ENCODE measurements at regions not wholly inside any gene's neighbourhood (a gene's known extent, or its start where the extent isn't known, plus 50 kb on each side); places are given as distances from the start of the nearest gene placed in this dataset.

GRCh38 chr16:58809213-58809612 is 75.1 kb upstream of the GOT2 start:
- H3K4me3 Mint-ChIP-seq (ENCODE audit: unreplicated experiment) = no peak overlapping the region
- no peak overlapping the region for H3K27ac Mint-ChIP-seq (ENCODE audit: unreplicated experiment)
- H3K9me3 Mint-ChIP-seq (ENCODE audit: unreplicated experiment) = peaks cover 2% of the 10 kb centered on the region
- TF ChIP-seq, protein P1, sequence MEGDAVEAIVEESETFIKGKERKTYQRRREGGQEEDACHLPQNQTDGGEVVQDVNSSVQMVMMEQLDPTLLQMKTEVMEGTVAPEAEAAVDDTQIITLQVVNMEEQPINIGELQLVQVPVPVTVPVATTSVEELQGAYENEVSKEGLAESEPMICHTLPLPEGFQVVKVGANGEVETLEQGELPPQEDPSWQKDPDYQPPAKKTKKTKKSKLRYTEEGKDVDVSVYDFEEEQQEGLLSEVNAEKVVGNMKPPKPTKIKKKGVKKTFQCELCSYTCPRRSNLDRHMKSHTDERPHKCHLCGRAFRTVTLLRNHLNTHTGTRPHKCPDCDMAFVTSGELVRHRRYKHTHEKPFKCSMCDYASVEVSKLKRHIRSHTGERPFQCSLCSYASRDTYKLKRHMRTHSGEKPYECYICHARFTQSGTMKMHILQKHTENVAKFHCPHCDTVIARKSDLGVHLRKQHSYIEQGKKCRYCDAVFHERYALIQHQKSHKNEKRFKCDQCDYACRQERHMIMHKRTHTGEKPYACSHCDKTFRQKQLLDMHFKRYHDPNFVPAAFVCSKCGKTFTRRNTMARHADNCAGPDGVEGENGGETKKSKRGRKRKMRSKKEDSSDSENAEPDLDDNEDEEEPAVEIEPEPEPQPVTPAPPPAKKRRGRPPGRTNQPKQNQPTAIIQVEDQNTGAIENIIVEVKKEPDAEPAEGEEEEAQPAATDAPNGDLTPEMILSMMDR (IDR thresholded peaks at IDR 0.05; ENCODE audit: partially characterized antibody, unreplicated experiment) = no peak
- H3K27me3 Mint-ChIP-seq (ENCODE audit: unreplicated experiment) = no peaks in the 10 kb centered on the region
- H3K4me1 Mint-ChIP-seq (ENCODE audit: low read depth, unreplicated experiment) = no peaks in the 10 kb centered on the region
- no peak for DNase-seq
- peaks cover 5% of the 10 kb centered on the region for H3K36me3 Mint-ChIP-seq (ENCODE audit: unreplicated experiment)

GRCh38 chr16:58807276-58807675 is 73.2 kb upstream of the GOT2 start:
- Mint-ChIP-seq H3K27me3 (ENCODE audit: unreplicated experiment) (no peaks in the 10 kb centered on the region), H3K27ac (ENCODE audit: unreplicated experiment) (no peak overlapping the region), H3K36me3 (ENCODE audit: unreplicated experiment) (peaks cover 11% of the 10 kb centered on the region), H3K4me3 (ENCODE audit: unreplicated experiment) (no peak overlapping the region), H3K9me3 (ENCODE audit: unreplicated experiment) (peaks cover 7% of the 10 kb centered on the region), H3K4me1 (ENCODE audit: low read depth, unreplicated experiment) (no peaks in the 10 kb centered on the region)
- TF ChIP-seq, protein P1 (IDR thresholded peaks at IDR 0.05; ENCODE audit: partially characterized antibody, unreplicated experiment) = no peak
- no peak for DNase-seq

DNA sequence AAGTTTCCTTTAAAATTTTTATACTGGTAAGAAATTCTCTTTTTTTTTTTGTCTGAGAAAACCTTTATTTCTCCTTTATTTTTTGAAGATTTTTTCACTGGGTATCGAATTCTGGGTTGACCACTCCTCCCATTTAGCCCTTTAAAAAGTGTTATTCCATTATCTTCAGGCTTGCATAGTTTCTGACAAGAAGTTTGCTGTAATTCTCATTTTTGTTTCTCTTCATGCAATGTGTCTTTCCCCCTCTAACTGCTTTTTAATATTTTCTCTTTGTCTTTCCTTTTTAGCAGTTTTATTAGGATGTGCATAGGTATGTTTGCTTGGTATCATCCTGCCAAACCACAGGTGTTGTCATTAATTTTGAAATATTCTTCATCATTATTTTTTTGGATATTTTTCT is 67.7 kb upstream of the GOT2 start:
- H3K4me3 Mint-ChIP-seq (ENCODE audit: unreplicated experiment) = no peak overlapping the region

DNA sequence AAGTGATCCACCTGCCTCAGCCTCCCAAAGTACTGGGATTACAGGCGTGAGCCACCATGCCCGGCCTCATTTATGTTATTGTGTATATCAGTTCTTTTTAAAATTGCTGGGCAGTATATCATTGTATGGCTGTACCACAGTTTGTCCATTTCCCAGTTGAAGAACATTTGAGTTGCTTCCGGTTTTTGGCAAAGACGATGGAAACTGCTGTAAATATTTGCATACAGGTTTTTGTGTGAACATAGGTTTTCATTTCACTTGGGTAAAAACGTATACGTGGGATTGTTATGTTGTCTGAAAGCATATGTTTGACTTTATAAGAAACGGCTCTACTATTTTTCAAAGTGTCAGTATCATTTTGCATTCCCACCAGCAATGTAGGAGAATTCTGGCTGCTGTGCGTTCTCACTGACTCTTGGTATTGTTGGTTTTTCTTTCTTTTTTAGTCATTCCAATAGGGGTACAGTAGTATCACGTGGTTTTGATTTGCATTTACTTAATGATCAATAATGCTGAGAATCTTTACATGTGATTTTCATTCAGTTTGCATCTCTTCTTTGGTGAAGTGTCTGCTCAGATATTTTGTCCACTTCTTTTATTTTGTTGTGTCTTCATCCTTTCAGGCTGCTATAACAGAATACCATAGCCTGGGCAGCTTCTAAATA is 63.2 kb upstream of the GOT2 start:
- Mint-ChIP-seq H3K4me1 (ENCODE audit: low read depth, unreplicated experiment) (no peaks in the 10 kb centered on the region), H3K4me3 (ENCODE audit: unreplicated experiment) (no peak overlapping the region), H3K27me3 (ENCODE audit: unreplicated experiment) (no peaks in the 10 kb centered on the region), H3K9me3 (ENCODE audit: unreplicated experiment) (no peaks in the 10 kb centered on the region), H3K27ac (ENCODE audit: unreplicated experiment) (no peak overlapping the region), H3K36me3 (ENCODE audit: unreplicated experiment) (peaks cover 7% of the 10 kb centered on the region)
- TF ChIP-seq, protein P1 (IDR thresholded peaks at IDR 0.05; ENCODE audit: partially characterized antibody, unreplicated experiment) = no peak
- DNase-seq = no peak

More for the DNA sequence above, 67.7 kb upstream of the GOT2 start:
- H3K27ac Mint-ChIP-seq (ENCODE audit: unreplicated experiment) = no peak overlapping the region
- DNase-seq = no peak
- peaks cover 17% of the 10 kb centered on the region for H3K36me3 Mint-ChIP-seq (ENCODE audit: unreplicated experiment)
- H3K4me1 Mint-ChIP-seq (ENCODE audit: low read depth, unreplicated experiment) = no peaks in the 10 kb centered on the region
- H3K27me3 Mint-ChIP-seq (ENCODE audit: unreplicated experiment) = no peaks in the 10 kb centered on the region
- TF ChIP-seq, protein P1 (IDR thresholded peaks at IDR 0.05; ENCODE audit: partially characterized antibody, unreplicated experiment) = no peak
- H3K9me3 Mint-ChIP-seq (ENCODE audit: unreplicated experiment) = peaks cover 5% of the 10 kb centered on the region

- no peaks in the 10 kb centered on the region for H3K9me3 Mint-ChIP-seq (ENCODE audit: unreplicated experiment)
- DNase-seq = no peak
- no peaks in the 10 kb centered on the region for H3K27me3 Mint-ChIP-seq (ENCODE audit: unreplicated experiment)
- H3K4me1 Mint-ChIP-seq (ENCODE audit: low read depth, unreplicated experiment) = no peaks in the 10 kb centered on the region
- TF ChIP-seq, protein P1 (IDR thresholded peaks at IDR 0.05; ENCODE audit: partially characterized antibody, unreplicated experiment) = no peak
- no peak overlapping the region for H3K4me3 Mint-ChIP-seq (ENCODE audit: unreplicated experiment)
- H3K27ac Mint-ChIP-seq (ENCODE audit: unreplicated experiment) = no peak overlapping the region
- no peaks in the 10 kb centered on the region for H3K36me3 Mint-ChIP-seq (ENCODE audit: unreplicated experiment)
These were observed 59.2 kb upstream of the GOT2 start for GRCh38 chr16:58793366-58793765.

Data from glutamatergic neuron (in vitro differentiated cells).